WI38 (cell line): ENCODE measurements at regions not wholly inside any gene's neighbourhood (a gene's known extent, or its start where the extent isn't known, plus 50 kb on each side); places are given as distances from the start of the nearest gene placed in this dataset.
"Not testable (repeated sequence)": the region's sequence is repeated elsewhere in the genome, so short reads cannot be mapped to it uniquely, and the experiment has no call there.

Experiments
- H3K4me3 ChIP-seq: 2 replicates; pipeline ENCODE4 v1.5.1; 2011; ENCODE audit warnings: low read depth, mild to moderate bottlenecking, control low read depth, low read length
- TF ChIP-seq, protein P1 (sequence below): IDR thresholded peaks from 2 replicates; pipeline ENCODE4 v1.5.1; 2012; ENCODE audit warnings: low read depth, mild to moderate bottlenecking, control low read depth, low read length

DNA sequence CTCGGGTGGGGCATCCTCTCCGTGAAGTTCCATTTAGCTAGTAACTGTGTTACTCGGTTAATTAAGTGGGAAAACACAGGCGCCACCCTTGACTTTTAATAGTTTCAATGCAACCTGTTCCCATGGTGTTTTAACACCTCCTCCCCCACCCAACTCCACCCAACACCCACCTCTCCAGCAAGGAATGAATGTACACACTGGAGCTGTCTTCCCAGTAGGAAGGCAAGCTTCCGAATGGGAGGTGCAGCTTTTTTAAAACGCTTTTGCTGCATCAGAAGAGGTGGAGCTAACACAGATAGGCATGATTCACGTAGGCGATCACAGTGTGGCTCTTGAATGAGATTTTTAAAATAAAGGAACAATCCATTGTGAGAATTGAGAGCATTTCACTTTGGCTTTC, 73.8 kb upstream of the AGAP1 start:
- H3K4me3 ChIP-seq = no peak overlapping the region
- TF ChIP-seq, protein P1, sequence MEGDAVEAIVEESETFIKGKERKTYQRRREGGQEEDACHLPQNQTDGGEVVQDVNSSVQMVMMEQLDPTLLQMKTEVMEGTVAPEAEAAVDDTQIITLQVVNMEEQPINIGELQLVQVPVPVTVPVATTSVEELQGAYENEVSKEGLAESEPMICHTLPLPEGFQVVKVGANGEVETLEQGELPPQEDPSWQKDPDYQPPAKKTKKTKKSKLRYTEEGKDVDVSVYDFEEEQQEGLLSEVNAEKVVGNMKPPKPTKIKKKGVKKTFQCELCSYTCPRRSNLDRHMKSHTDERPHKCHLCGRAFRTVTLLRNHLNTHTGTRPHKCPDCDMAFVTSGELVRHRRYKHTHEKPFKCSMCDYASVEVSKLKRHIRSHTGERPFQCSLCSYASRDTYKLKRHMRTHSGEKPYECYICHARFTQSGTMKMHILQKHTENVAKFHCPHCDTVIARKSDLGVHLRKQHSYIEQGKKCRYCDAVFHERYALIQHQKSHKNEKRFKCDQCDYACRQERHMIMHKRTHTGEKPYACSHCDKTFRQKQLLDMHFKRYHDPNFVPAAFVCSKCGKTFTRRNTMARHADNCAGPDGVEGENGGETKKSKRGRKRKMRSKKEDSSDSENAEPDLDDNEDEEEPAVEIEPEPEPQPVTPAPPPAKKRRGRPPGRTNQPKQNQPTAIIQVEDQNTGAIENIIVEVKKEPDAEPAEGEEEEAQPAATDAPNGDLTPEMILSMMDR = no peak

DNA sequence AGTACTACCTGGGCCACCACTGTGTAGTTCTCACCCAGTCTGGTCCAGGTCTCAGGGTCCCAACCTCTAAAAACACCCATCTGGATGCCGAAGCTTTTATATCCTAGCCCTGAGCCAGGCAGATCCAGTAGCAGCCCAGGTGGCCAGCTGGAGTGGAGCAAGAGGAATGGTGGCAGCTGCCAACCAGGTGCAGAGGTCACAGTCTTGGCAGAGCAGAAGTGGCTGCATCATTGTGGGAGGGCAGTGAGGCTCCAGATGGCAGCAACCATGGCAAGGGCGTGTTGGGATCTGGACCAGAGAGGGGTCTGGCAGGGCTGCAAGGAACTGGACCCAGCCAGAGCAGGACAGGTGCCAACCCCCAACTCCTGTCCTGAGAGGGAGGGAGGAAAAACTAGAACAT, 72.2 kb upstream of the AGAP1 start:
- TF ChIP-seq, protein P1 = no peak

DNA sequence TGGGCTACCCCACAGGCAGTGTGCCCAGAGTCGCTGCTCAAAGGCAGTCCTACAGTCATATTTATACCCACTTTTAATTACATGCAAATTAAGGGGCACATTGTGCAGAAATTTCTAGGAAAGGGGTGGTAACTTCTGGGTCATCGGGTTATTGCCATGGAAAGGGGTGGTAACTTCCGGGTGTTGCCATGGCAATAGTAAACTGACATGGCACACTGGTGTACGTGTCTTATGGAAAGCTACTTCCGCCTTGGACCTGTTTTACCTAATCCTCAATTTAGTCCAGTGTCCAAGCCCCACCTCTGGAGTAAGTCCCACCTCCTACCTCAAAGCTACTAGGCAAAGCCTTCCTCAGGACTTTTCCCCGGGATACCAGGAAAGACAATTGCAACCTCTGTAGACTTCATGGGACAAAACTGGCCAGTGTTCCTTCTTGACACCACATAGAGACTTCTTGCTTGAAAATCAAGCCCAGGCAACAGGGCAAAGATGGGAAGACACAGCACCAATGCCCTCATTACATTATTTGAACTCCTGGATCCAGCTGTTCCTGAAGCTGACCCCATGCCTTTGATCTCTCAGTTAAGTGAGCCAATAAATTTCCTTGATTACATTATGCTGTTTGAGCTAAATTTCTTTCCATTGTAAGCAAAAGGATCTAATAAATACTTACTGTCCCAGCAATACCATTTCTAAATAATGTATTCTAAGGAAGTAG, 63.3 kb upstream of the AGAP1 start:
- no peak overlapping the region for H3K4me3 ChIP-seq
- TF ChIP-seq, protein P1 = no peak

More for the DNA sequence above, 72.2 kb upstream of the AGAP1 start:
- H3K4me3 ChIP-seq = no peak overlapping the region

DNA sequence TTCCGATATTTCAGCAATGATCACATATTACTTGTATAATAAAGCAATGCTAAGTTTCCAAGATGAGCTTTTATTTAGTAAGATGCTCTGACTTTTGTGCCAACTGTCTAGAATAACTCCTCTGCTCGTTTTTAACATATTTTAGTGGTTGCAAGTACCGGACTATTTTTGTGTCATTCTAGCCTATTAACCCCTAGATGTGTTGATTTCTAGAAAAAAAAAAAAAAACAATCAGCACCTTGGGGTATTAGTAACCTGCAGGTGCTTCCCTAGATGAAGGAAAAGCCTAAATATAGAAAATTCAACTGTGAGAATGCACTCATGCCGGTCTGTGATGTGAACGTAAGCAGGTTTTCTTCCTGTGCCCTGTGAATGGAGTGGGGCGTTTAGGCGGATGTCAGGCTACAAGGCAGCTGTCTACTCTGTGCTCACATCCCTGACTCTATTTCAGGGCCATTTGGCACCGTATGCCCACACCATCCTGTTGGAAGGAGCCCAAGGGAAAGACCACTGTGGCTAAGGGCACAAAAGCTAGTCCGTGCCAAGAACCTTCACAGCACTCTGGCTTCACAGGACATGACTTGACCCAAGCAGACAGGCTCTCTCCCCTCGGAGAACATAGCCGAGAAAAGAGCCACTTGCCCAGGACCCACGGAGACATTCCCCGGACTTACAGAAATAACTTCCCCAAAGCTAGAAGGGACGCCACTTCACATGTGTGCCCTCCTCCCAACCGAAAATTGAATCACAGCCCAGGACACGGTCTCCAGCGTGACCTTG, 60.9 kb upstream of the AGAP1 start:
- TF ChIP-seq, protein P1 = no peak
- no peak overlapping the region for H3K4me3 ChIP-seq

DNA sequence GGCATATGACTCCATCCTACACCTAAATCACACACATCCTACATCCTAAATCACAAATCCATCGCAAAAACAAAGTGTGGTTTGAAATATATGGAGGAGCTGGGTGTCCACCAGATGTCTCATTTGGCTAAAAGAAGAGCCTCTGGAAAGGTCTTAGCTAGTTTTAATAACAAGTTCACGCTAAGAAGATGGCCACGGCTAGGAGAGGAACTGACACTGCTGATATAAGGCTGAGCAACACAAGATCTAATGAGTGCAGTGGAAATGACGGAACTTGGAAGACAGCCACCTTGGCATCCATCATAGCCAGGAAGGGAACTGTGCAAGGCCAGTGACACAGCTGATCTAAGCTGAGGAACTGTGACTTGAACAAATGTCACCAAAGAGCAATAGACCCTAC, 60.0 kb upstream of the AGAP1 start:
- no peak overlapping the region for H3K4me3 ChIP-seq
- TF ChIP-seq, protein P1 = no peak

DNA sequence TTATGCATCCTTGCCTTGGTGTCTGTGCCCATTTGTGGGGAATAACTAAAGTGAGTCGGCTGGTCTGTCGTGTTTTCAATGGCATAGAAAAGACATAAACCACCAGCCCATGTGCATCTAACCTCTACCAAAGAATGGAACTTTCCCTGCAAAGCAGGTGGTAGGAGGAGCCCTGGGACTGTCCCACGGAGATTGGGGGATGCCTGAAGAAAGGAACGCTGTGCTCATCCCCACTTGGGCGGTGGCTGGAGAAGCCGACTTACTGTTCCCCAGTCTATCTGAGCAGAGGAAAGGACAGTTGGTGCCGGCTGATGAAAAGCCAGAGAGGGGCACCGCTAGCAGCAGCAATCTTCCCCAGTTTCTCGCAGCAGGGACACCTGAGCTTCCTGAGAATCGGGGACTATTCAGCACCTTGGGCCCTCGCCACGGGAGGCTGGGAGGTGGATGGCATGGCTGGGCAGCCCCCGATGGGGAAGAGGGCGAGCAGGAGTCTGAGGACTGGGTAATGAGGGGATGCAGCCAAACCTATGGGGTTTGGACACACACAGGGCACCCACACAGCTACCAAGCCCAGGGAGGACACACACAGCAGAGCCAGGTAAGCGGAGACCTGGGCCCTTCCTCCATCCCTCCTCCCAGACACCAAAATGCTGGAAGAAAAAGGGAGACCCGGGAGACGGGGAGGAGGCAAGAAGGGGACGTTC, 53.7 kb upstream of the AGAP1 start:
- H3K4me3 ChIP-seq = no peak overlapping the region

DNA sequence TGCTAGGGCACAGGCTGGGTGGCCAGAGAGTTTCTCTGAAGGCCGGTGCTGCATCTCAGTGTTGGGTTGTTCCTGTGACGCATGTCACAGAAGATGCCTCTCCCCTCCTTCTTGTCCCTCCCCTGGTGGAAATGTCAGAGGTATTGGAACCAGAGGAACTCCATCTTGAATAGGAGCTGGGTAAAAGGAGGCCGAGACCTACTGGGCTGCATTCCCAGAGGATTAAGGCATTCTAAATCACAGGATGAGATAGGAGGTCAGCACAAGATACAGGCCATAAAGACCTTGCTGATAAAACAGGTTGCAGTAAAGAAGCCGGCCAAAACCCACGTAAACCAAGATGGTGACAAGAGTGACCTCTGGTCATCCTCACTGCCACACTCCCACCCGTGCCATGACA, 50.3 kb upstream of the AGAP1 start:
- not testable (repeated sequence) for H3K4me3 ChIP-seq

More for the DNA sequence above, 53.7 kb upstream of the AGAP1 start:
- TF ChIP-seq, protein P1 = no peak
